ENCODE measurements at regions not wholly inside any gene's neighbourhood (a gene's known extent, or its start where the extent isn't known, plus 50 kb on each side); places are given as distances from the start of the nearest gene placed in this dataset.
A peak's percentile ranks its signal among the peaks of the same experiment; 100 is the strongest.

- DNase-seq (ENCODE audit: low spot score): no peak
These were observed 298.7 kb downstream of the RFC3 start for GRCh38 chr13:34116651-34117050.

GRCh38 chr13:34124666-34125306, 306.8 kb downstream of the RFC3 start:
- no peak for DNase-seq (ENCODE audit: low spot score)

GRCh38 chr13:34127523-34127922, 309.6 kb downstream of the RFC3 start:
- DNase-seq (ENCODE audit: low spot score): no peak

GRCh38 chr13:34128661-34129060, 310.7 kb downstream of the RFC3 start:
- DNase-seq (ENCODE audit: low spot score): no peak

- DNase-seq (ENCODE audit: low spot score): no peak
These were observed 311.5 kb downstream of the RFC3 start for GRCh38 chr13:34129436-34129835.

- DNase-seq (ENCODE audit: low spot score): no peak
These were observed 319.3 kb downstream of the RFC3 start for GRCh38 chr13:34137200-34137599.

GRCh38 chr13:34139660-34140227, 321.8 kb downstream of the RFC3 start:
- DNase-seq (ENCODE audit: low spot score): no peak

GRCh38 chr13:34143637-34144036, 325.7 kb downstream of the RFC3 start:
- no peak for DNase-seq (ENCODE audit: low spot score)

- DNase-seq (ENCODE audit: low spot score): no peak
These were observed 326.2 kb downstream of the RFC3 start for GRCh38 chr13:34144142-34144541.

GRCh38 chr13:34145061-34145460, 327.1 kb downstream of the RFC3 start:
- DNase-seq (ENCODE audit: low spot score): no peak

GRCh38 chr13:34148359-34148758, 330.4 kb downstream of the RFC3 start:
- no peak for DNase-seq (ENCODE audit: low spot score)

GRCh38 chr13:34151885-34152284, 333.9 kb downstream of the RFC3 start:
- DNase-seq (ENCODE audit: low spot score): no peak

- DNase-seq (ENCODE audit: low spot score): no peak
These were observed 334.5 kb downstream of the RFC3 start for GRCh38 chr13:34152409-34152808.

- DNase-seq (ENCODE audit: low spot score): no peak
These were observed 335.0 kb downstream of the RFC3 start for GRCh38 chr13:34152996-34153395.

- no peak for DNase-seq (ENCODE audit: low spot score)
These were observed 335.7 kb downstream of the RFC3 start for GRCh38 chr13:34153428-34154180.

GRCh38 chr13:34155931-34156607, 338.1 kb downstream of the RFC3 start:
- peak; percentile 22 for DNase-seq (ENCODE audit: low spot score)

- DNase-seq (ENCODE audit: low spot score): peak; percentile 98
These were observed 339.0 kb downstream of the RFC3 start for GRCh38 chr13:34156841-34157365.

GRCh38 chr13:34159946-34160345, 342.0 kb downstream of the RFC3 start:
- DNase-seq (ENCODE audit: low spot score): no peak

- peak; percentile 78 for DNase-seq (ENCODE audit: low spot score)
These were observed 344.1 kb downstream of the RFC3 start for GRCh38 chr13:34161931-34162543.

GRCh38 chr13:34162544-34162933, 344.6 kb downstream of the RFC3 start:
- DNase-seq (ENCODE audit: low spot score): no peak

GRCh38 chr13:34164582-34164981, 346.6 kb downstream of the RFC3 start:
- no peak for DNase-seq (ENCODE audit: low spot score)

GRCh38 chr13:34165158-34165557, 347.2 kb downstream of the RFC3 start:
- no peak for DNase-seq (ENCODE audit: low spot score)
